ENCODE measurements at regions not wholly inside any gene's neighbourhood (a gene's known extent, or its start where the extent isn't known, plus 50 kb on each side); places are given as distances from the start of the nearest gene placed in this dataset.

DNA sequence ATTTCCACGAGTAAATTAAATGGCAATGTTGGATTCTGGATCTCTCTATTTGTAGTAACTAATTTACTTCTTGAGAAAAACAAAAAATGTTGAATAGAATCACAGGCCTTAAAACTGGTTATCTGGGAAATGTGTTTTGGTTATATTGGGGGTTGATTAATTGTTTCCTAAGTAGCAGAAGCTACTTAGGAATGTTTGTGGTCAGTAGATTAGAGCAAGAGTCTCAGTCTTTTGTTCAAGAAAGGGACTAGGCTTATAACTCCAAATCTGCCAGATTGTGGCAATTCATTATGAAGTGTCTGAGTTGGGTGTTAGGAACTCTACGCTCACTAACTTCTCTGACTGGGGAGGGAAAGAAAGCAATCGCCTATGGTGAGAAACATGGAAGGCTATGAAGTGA lies 244.3 kb upstream of the PHYHIPL start:
- intact Hi-C loops (cut with micrococcal nuclease; ENCODE audit: unreplicated experiment) = no loop called here
- ATAC-seq (no peak), FAIRE-seq (no peak), DNase-seq (ENCODE audit: low read depth, low spot score) (no peak)
- Histone ChIP-seq H3K27ac (ENCODE audit: control insufficient read depth, insufficient read depth) (no peak overlapping the region), H3K79me2 (ENCODE audit: control insufficient read depth, insufficient read depth, low read length) (no peaks in the 10 kb centered on the region), H3K4me2 (ENCODE audit: control insufficient read depth, insufficient read depth) (no peak overlapping the region), H3K9ac (ENCODE audit: control insufficient read depth, insufficient read depth, low read length) (no peak overlapping the region), H4K20me1 (ENCODE audit: control insufficient read depth, insufficient read depth) (no peaks in the 10 kb centered on the region), H3K4me1 (ENCODE audit: control insufficient read depth, insufficient read depth, low read length) (no peaks in the 10 kb centered on the region), H2AFZ (ENCODE audit: control insufficient read depth, low read depth, low read length) (no peak overlapping the region), H3K9me3 (replicated peaks; ENCODE audit: control insufficient read depth, insufficient read depth, low read length) (no peaks in the 10 kb centered on the region), H3K27me3 (replicated peaks in 1 of 2; ENCODE audit: control insufficient read depth in 2 of 2, insufficient read depth in 2 of 2, low read length in 1 of 2) (peaks cover 0 to 2% of the 10 kb centered on the region in 2 experiments; a peak in 3 of 4 replicates), H3K4me3 (no peak overlapping the region), H3K36me3 (ENCODE audit: control insufficient read depth in 2 of 2, insufficient read depth in 2 of 2, low read length in 1 of 2) (no peaks in the 10 kb centered on the region)
- in situ Hi-C loops (cut with MboI) = no loop called here
- BruUV-seq (replicated peaks) = no TSS peak
- SMC1A ChIA-PET (ENCODE audit: uncharacterized antibody, unreplicated experiment) = interaction anchor here (0.6 to 1.3 kb wide), 2 partner anchors 68 to 298 kb away, joined by 3 read pairs; no protein-coding TSS in a partner anchor
- TF ChIP-seq FOXK2 (IDR thresholded peaks at IDR 0.05) (no peak), SREBF1 (IDR thresholded peaks at IDR 0.05; ENCODE audit: low read length) (no peak)
- POLR2A ChIA-PET = no interaction called here
- CTCF ChIA-PET = no interaction called here
- RAD21 ChIA-PET (ENCODE audit: unreplicated experiment) = interaction anchor here (0.6 to 1.1 kb wide), 2 partner anchors 12 to 1168 kb away, joined by 3 to 4 read pairs; no protein-coding TSS in a partner anchor
- WGBS (ENCODE audit: insufficient coverage, insufficient replicate concordance, low lambda C conversion rate, missing lambda C conversion rate) = 2% methylated on average over 3 of the region's 3 CpGs

DNA sequence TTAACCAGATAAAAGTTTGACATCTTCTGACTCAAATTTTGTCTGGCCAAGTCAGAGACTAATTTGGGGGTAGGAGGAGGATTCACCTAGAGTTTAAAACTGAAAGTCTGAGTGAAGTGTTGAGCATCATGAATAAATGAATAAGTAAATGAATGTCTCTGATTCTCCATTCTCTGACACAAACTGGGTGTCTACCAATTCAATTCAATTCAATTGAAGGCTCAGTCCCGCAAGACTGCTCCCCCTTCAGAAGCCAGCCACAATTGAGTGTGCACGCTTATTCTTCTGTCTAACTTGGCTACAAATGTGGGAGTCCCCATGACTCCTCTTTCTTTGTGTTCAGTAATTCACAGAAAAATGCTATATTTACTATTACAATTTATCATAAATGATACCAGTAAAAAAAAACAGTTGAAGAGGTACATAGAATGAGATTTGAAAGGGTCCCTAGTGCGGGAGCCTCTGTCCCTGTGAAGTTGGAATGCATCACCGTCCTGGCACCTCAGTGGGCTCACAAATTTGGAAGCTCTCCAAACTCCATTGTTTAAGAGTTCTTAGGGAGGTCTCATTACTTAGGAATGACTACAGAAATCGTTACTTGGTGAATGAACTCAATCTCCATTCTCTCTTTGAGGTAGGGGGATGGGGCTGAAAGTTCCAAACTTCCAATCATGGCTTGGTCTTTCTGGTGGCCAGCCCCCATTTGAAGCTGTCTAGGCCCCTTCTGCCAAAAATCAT lies 243.7 kb upstream of the PHYHIPL start:
- no peak for TF ChIP-seq IKZF1 (conservative IDR thresholded peaks at IDR 0.05)
- TF ChIP-seq, protein P1, sequence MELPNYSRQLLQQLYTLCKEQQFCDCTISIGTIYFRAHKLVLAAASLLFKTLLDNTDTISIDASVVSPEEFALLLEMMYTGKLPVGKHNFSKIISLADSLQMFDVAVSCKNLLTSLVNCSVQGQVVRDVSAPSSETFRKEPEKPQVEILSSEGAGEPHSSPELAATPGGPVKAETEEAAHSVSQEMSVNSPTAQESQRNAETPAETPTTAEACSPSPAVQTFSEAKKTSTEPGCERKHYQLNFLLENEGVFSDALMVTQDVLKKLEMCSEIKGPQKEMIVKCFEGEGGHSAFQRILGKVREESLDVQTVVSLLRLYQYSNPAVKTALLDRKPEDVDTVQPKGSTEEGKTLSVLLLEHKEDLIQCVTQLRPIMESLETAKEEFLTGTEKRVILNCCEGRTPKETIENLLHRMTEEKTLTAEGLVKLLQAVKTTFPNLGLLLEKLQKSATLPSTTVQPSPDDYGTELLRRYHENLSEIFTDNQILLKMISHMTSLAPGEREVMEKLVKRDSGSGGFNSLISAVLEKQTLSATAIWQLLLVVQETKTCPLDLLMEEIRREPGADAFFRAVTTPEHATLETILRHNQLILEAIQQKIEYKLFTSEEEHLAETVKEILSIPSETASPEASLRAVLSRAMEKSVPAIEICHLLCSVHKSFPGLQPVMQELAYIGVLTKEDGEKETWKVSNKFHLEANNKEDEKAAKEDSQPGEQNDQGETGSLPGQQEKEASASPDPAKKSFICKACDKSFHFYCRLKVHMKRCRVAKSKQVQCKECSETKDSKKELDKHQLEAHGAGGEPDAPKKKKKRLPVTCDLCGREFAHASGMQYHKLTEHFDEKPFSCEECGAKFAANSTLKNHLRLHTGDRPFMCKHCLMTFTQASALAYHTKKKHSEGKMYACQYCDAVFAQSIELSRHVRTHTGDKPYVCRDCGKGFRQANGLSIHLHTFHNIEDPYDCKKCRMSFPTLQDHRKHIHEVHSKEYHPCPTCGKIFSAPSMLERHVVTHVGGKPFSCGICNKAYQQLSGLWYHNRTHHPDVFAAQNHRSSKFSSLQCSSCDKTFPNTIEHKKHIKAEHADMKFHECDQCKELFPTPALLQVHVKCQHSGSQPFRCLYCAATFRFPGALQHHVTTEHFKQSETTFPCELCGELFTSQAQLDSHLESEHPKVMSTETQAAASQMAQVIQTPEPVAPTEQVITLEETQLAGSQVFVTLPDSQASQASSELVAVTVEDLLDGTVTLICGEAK (IDR thresholded peaks at IDR 0.05; ENCODE audit: borderline replicate concordance) = no peak
- TF ChIP-seq FOS (IDR thresholded peaks at IDR 0.05; ENCODE audit: borderline replicate concordance, extremely low read depth, insufficient read length) = no peak
- TF ChIP-seq, protein P2, sequence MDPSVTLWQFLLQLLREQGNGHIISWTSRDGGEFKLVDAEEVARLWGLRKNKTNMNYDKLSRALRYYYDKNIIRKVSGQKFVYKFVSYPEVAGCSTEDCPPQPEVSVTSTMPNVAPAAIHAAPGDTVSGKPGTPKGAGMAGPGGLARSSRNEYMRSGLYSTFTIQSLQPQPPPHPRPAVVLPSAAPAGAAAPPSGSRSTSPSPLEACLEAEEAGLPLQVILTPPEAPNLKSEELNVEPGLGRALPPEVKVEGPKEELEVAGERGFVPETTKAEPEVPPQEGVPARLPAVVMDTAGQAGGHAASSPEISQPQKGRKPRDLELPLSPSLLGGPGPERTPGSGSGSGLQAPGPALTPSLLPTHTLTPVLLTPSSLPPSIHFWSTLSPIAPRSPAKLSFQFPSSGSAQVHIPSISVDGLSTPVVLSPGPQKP (IDR thresholded peaks at IDR 0.05; ENCODE audit: low read depth, low read length) = no peak
- H3K9ac ChIP-seq (ENCODE audit: control insufficient read depth, insufficient read depth, low read length) = no peak overlapping the region
- no peak overlapping the region for H3K4me3 ChIP-seq
- ATAC-seq = no peak
- POLR2A ChIA-PET = no interaction called here
- H2AFZ ChIP-seq (ENCODE audit: control insufficient read depth, low read depth, low read length) = no peak overlapping the region
- H3K27me3 ChIP-seq (replicated peaks in 1 of 2; ENCODE audit: control insufficient read depth in 2 of 2, insufficient read depth in 2 of 2, low read length in 1 of 2) = peaks cover 0 to 2% of the 10 kb centered on the region in 2 experiments; a peak in 3 of 4 replicates
- SMC1A ChIA-PET (ENCODE audit: uncharacterized antibody, unreplicated experiment) = no interaction called here
- no peaks in the 10 kb centered on the region for H3K4me1 ChIP-seq (ENCODE audit: control insufficient read depth, insufficient read depth, low read length)
- WGBS (ENCODE audit: insufficient coverage, insufficient replicate concordance, low lambda C conversion rate, missing lambda C conversion rate) = 44% methylated on average over 5 of the region's 5 CpGs
- no peaks in the 10 kb centered on the region for H3K9me3 ChIP-seq (replicated peaks; ENCODE audit: control insufficient read depth, insufficient read depth, low read length)
- intact Hi-C loops (cut with micrococcal nuclease; ENCODE audit: unreplicated experiment) (no loop called here), in situ Hi-C loops (cut with MboI) (no loop called here)
- DNase-seq (ENCODE audit: low read depth, low spot score) = no peak
- no peaks in the 10 kb centered on the region for H3K36me3 ChIP-seq (ENCODE audit: control insufficient read depth in 2 of 2, insufficient read depth in 2 of 2, low read length in 1 of 2)
- no peaks in the 10 kb centered on the region for H4K20me1 ChIP-seq (ENCODE audit: control insufficient read depth, insufficient read depth)
- CTCF ChIA-PET = no interaction called here
- no peak overlapping the region for H3K27ac ChIP-seq (ENCODE audit: control insufficient read depth, insufficient read depth)
- RAD21 ChIA-PET (ENCODE audit: unreplicated experiment) = interaction anchor here (0.6 kb wide), 1 partner anchor 1168 kb away, joined by 3 read pairs; no protein-coding TSS in a partner anchor
- no peaks in the 10 kb centered on the region for H3K79me2 ChIP-seq (ENCODE audit: control insufficient read depth, insufficient read depth, low read length)
- no peak overlapping the region for H3K4me2 ChIP-seq (ENCODE audit: control insufficient read depth, insufficient read depth)
- no peak for FAIRE-seq
- BruUV-seq (replicated peaks) = no TSS peak

Measured in GM12878 (cell line).